ENCODE measurements at regions not wholly inside any gene's neighbourhood (a gene's known extent, or its start where the extent isn't known, plus 50 kb on each side); places are given as distances from the start of the nearest gene placed in this dataset.

DNA sequence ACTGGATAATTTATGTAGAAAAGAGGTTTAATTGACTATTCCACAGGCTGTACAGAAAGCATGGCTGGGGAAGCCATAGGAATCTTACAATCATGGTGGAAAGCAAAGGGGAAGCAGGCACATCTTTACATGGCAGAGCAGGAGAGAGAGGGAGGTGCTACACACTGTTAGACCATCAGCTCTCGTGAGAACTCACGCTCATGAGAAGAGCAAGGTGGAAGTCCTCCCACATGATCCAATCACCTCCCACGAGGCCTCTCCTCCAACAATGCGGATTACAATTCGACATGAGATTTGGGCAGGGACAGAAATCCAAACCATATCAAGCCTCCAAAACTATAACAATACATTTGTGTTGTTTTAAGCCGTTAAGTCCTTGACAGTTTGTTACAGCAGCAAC, 257.1 kb upstream of the KCNG1 start:
- TF ChIP-seq, protein P1, sequence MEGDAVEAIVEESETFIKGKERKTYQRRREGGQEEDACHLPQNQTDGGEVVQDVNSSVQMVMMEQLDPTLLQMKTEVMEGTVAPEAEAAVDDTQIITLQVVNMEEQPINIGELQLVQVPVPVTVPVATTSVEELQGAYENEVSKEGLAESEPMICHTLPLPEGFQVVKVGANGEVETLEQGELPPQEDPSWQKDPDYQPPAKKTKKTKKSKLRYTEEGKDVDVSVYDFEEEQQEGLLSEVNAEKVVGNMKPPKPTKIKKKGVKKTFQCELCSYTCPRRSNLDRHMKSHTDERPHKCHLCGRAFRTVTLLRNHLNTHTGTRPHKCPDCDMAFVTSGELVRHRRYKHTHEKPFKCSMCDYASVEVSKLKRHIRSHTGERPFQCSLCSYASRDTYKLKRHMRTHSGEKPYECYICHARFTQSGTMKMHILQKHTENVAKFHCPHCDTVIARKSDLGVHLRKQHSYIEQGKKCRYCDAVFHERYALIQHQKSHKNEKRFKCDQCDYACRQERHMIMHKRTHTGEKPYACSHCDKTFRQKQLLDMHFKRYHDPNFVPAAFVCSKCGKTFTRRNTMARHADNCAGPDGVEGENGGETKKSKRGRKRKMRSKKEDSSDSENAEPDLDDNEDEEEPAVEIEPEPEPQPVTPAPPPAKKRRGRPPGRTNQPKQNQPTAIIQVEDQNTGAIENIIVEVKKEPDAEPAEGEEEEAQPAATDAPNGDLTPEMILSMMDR (IDR thresholded peaks at IDR 0.05; ENCODE audit: insufficient read depth, low read length, poor library complexity, severe bottlenecking) = no peak
- no peak for TF ChIP-seq EZH2phosphoT487 (conservative IDR thresholded peaks at IDR 0.05; ENCODE audit: low read length)

Data from SU-DHL-6 (cell line).